ENCODE measurements at regions not wholly inside any gene's neighbourhood (a gene's known extent, or its start where the extent isn't known, plus 50 kb on each side); places are given as distances from the start of the nearest gene placed in this dataset.

- Histone ChIP-seq H4K5ac (ENCODE audit: insufficient read length, low read depth, low read length) (no peak overlapping the region), H3K14ac (ENCODE audit: insufficient read depth, low read length) (no peak overlapping the region), H2BK12ac (ENCODE audit: insufficient read length, low read depth, low read length) (no peak overlapping the region), H4K91ac (ENCODE audit: insufficient read length, low read depth, low read length) (no peak overlapping the region), H3K9ac (ENCODE audit: extremely low read depth, insufficient read length, low read length) (no peak overlapping the region), H3K23ac (ENCODE audit: insufficient read length, low read depth, low read length) (no peak overlapping the region), H4K20me1 (ENCODE audit: control insufficient read depth, insufficient read depth, insufficient read length) (no peaks in the 10 kb centered on the region), H2AK5ac (ENCODE audit: insufficient read length, low read length) (no peak overlapping the region), H3T11ph (ENCODE audit: low read length) (no peak overlapping the region), H2BK15ac (ENCODE audit: low read depth, low read length) (no peak overlapping the region), H3K27ac (ENCODE audit: insufficient read length, low read depth, low read length) (no peak overlapping the region), H3K23me2 (ENCODE audit: insufficient read length, low read depth, low read length, poor library complexity, severe bottlenecking) (no peaks in the 10 kb centered on the region), H3K9me3 (ENCODE audit: control insufficient read depth, low read depth, low read length) (no peaks in the 10 kb centered on the region), H2BK5ac (ENCODE audit: insufficient read length, low read length) (no peak overlapping the region), H3K4me1 (ENCODE audit: insufficient read depth, low read length) (0 out of 2 replicates have a peak, but pooled peaks cover 4% of the 10 kb centered on the region), H2BK120ac (ENCODE audit: low read depth, low read length, poor library complexity, severe bottlenecking) (no peak overlapping the region), H3K4me2 (ENCODE audit: insufficient read depth, insufficient read length, low read length) (no peak overlapping the region), H3K56ac (ENCODE audit: insufficient read length, low read depth, low read length) (no peak overlapping the region), H3K18ac (ENCODE audit: insufficient read length, low read depth, low read length) (no peak overlapping the region), H2BK20ac (ENCODE audit: low read depth, low read length, poor library complexity, severe bottlenecking) (no peak overlapping the region), H4K8ac (replicated peaks; ENCODE audit: insufficient read length, low read depth, low read length) (no peak overlapping the region), H2AFZ (ENCODE audit: low read length) (no peak overlapping the region), H3K79me1 (ENCODE audit: insufficient read depth, low read depth, low read length, poor library complexity, severe bottlenecking) (no peaks in the 10 kb centered on the region), H3K27me3 (ENCODE audit: insufficient read depth, low read length) (no peaks in the 10 kb centered on the region), H3K79me2 (ENCODE audit: insufficient read depth, low read length) (no peaks in the 10 kb centered on the region), H3K4ac (ENCODE audit: low read depth, low read length) (no peak overlapping the region)
- DNase-seq: no peak
- H3K27ac Mint-ChIP-seq: no peak overlapping the region
- H3K4me3 Mint-ChIP-seq: no peak overlapping the region
- no CpG with 5 or more reads among the region's 11 CpGs for WGBS (ENCODE audit: extremely low coverage, insufficient read length, low lambda C conversion rate)
- TF ChIP-seq, protein P1, sequence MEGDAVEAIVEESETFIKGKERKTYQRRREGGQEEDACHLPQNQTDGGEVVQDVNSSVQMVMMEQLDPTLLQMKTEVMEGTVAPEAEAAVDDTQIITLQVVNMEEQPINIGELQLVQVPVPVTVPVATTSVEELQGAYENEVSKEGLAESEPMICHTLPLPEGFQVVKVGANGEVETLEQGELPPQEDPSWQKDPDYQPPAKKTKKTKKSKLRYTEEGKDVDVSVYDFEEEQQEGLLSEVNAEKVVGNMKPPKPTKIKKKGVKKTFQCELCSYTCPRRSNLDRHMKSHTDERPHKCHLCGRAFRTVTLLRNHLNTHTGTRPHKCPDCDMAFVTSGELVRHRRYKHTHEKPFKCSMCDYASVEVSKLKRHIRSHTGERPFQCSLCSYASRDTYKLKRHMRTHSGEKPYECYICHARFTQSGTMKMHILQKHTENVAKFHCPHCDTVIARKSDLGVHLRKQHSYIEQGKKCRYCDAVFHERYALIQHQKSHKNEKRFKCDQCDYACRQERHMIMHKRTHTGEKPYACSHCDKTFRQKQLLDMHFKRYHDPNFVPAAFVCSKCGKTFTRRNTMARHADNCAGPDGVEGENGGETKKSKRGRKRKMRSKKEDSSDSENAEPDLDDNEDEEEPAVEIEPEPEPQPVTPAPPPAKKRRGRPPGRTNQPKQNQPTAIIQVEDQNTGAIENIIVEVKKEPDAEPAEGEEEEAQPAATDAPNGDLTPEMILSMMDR (conservative IDR thresholded peaks at IDR 0.05): no peak
- H3K4me1 Mint-ChIP-seq: peaks cover 15 to 25% of the 10 kb centered on the region in 2 experiments; a peak in 3 of 4 replicates
- H3K27me3 Mint-ChIP-seq (ENCODE audit: low read depth): peaks cover 11% of the 10 kb centered on the region
- H3K9me3 Mint-ChIP-seq: no peaks in the 10 kb centered on the region
- H3K36me3 Mint-ChIP-seq (ENCODE audit: insufficient read depth in 1 of 3, low read depth in 3 of 3): no peaks in the 10 kb centered on the region
Measured at GRCh38 chr11:131193031-131193501, 177.3 kb upstream of the NTM start.

Data from H9 (cell line).